HL-60 (cell line): ENCODE measurements at regions not wholly inside any gene's neighbourhood (a gene's known extent, or its start where the extent isn't known, plus 50 kb on each side); places are given as distances from the start of the nearest gene placed in this dataset.

ENCODE experiments used
- DNase-seq, 2 experiments: peaks; one replicate each; pipeline ENCODE4 v3.0.0-alpha.2; 2010 to 2020; ENCODE audit warnings: low read depth in 1 of 2, low spot score in 1 of 2
- H3K27ac ChIP-seq: fragments of 250-450 bp; sonication (Bioruptor Pico); replicated peaks from 2 replicates; pipeline ENCODE4 v1.5.1; 2020; ENCODE audit warnings: mild to moderate bottlenecking, moderate library complexity
- H3K27me3 ChIP-seq: fragments of 250-450 bp; sonication (Bioruptor Pico); 2 replicates; pipeline ENCODE4 v1.5.1; 2021; ENCODE audit warnings: mild to moderate bottlenecking, moderate library complexity; ENCODE audit not compliant: insufficient read depth, poor library complexity, severe bottlenecking
- H3K4me3 ChIP-seq: replicated peaks from 2 replicates; pipeline ENCODE4 v1.5.1; 2011; ENCODE audit warnings: mild to moderate bottlenecking, control low read depth, low read length; ENCODE audit not compliant: insufficient read depth
- CTCF ChIP-seq: IDR thresholded peaks from one replicate; pipeline ENCODE4 v1.5.1; 2011; ENCODE audit warnings: low read length, control low read depth, inconsistent platforms; ENCODE audit not compliant: insufficient read depth
- GABPA ChIP-seq: IDR thresholded peaks from 2 replicates; pipeline ENCODE4 v1.6.1; 2012; ENCODE audit warnings: low read depth
- POLR2AphosphoS5 ChIP-seq: IDR thresholded peaks from 2 replicates; pipeline ENCODE4 v1.6.1; 2012; ENCODE audit warnings: low read depth
- SPI1 ChIP-seq: IDR thresholded peaks from 2 replicates; pipeline ENCODE4 v1.6.1; 2012; ENCODE audit warnings: low read depth, mild to moderate bottlenecking, borderline replicate concordance
- TF ChIP-seq, protein P1 (sequence below): IDR thresholded peaks from 2 replicates; pipeline ENCODE4 v1.6.1; 2012; ENCODE audit warnings: low read depth; ENCODE audit not compliant: insufficient replicate concordance

- Histone ChIP-seq H3K27me3 (no peaks in the 10 kb centered on the region), H3K27ac (no peak overlapping the region), H3K4me3 (no peak overlapping the region)
- no peak for DNase-seq
- TF ChIP-seq GABPA (no peak), SPI1 (no peak), POLR2AphosphoS5 (no peak), CTCF (no peak)
- TF ChIP-seq, protein P1, sequence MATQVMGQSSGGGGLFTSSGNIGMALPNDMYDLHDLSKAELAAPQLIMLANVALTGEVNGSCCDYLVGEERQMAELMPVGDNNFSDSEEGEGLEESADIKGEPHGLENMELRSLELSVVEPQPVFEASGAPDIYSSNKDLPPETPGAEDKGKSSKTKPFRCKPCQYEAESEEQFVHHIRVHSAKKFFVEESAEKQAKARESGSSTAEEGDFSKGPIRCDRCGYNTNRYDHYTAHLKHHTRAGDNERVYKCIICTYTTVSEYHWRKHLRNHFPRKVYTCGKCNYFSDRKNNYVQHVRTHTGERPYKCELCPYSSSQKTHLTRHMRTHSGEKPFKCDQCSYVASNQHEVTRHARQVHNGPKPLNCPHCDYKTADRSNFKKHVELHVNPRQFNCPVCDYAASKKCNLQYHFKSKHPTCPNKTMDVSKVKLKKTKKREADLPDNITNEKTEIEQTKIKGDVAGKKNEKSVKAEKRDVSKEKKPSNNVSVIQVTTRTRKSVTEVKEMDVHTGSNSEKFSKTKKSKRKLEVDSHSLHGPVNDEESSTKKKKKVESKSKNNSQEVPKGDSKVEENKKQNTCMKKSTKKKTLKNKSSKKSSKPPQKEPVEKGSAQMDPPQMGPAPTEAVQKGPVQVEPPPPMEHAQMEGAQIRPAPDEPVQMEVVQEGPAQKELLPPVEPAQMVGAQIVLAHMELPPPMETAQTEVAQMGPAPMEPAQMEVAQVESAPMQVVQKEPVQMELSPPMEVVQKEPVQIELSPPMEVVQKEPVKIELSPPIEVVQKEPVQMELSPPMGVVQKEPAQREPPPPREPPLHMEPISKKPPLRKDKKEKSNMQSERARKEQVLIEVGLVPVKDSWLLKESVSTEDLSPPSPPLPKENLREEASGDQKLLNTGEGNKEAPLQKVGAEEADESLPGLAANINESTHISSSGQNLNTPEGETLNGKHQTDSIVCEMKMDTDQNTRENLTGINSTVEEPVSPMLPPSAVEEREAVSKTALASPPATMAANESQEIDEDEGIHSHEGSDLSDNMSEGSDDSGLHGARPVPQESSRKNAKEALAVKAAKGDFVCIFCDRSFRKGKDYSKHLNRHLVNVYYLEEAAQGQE, result no peak
Observed at GRCh38 chr14:41360126-41360525, 246.6 kb upstream of the LRFN5 start.

- TF ChIP-seq GABPA (no peak), CTCF (no peak), SPI1 (no peak), POLR2AphosphoS5 (no peak)
- TF ChIP-seq, protein P1, result no peak
- no peak for DNase-seq
- Histone ChIP-seq H3K27ac (no peak overlapping the region), H3K4me3 (no peak overlapping the region), H3K27me3 (no peaks in the 10 kb centered on the region)
Observed at GRCh38 chr14:41355866-41356265, 250.8 kb upstream of the LRFN5 start.

DNA sequence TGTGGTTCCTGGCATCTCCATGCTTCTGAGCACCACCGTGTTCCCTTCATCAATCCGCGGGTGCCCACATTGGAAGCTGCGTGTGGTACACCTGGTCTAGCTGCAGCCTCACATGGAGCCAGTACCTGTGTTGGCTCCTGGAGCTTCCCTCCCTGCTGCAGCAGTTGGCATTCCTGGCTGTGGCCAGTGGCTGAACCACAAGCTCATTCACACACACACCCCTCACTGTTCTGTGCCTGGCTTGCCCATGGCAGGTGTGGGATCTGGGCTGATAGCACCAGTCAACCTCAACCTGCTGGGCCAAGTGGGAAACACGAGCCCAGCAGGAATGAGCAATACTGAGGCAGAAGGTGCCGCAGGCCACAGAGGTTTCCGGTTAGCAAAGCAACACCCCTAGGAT is 256.2 kb upstream of the LRFN5 start:
- no peak overlapping the region for H3K4me3 ChIP-seq
- DNase-seq, result no peak
- TF ChIP-seq GABPA, result no peak
- H3K27me3 ChIP-seq, result no peaks in the 10 kb centered on the region
- no peak overlapping the region for H3K27ac ChIP-seq

DNA sequence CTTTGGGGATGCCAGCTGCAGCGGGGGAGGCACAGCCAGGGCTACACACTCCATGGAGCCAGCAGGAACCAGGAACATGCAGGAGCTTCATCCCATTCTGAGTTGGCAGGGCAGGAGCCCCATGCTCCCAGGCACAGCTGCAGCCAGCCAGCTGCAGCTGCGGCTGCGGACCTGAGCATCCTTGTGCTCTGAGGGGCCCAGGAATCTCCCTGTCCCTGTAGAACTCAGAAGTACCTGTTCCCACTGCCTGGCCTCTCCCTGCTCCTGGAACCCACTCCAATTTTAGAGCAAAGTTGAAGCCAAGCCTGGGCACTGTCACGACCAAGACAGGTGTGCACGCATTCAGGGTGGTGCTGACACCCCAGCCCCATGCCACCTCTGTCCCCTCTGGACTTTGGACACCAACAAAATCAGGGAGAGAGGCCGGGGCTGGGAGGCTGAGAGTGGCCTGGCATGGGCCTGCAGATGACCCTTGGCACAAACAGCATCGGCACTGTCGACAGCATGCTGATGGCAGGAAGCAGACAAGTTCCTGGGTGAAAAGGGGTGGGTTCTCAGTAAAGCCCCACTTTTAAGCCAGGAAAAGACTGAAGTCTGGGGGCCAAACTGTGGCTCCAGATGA is 257.3 kb upstream of the LRFN5 start:
- H3K27me3 ChIP-seq, result no peaks in the 10 kb centered on the region
- no peak for TF ChIP-seq POLR2AphosphoS5
- no peak for TF ChIP-seq CTCF
- no peak for TF ChIP-seq GABPA
- TF ChIP-seq, protein P1, result no peak
- no peak for TF ChIP-seq SPI1
- H3K4me3 ChIP-seq, result no peak overlapping the region
- no peak overlapping the region for H3K27ac ChIP-seq
- DNase-seq, result no peak
